NCI-H128 (cell line): ENCODE measurements at regions not wholly inside any gene's neighbourhood (a gene's known extent, or its start where the extent isn't known, plus 50 kb on each side); places are given as distances from the start of the nearest gene placed in this dataset.
"Not testable (repeated sequence)": the region's sequence is repeated elsewhere in the genome, so short reads cannot be mapped to it uniquely, and the experiment has no call there.

Source experiments
- DNase-seq: peaks from one replicate; lab custom pipeline; 2025; ENCODE audit not compliant: unreplicated experiment; lab: John Stamatoyannopoulos, UW

GRCh38 chr7:36058020-36058592 is 94.9 kb upstream of the EEPD1 start:
- DNase-seq = no peak

GRCh38 chr7:36060388-36060787 is 92.7 kb upstream of the EEPD1 start:
- DNase-seq = not testable (repeated sequence)

- DNase-seq = no peak
These were observed 90.8 kb upstream of the EEPD1 start for GRCh38 chr7:36062154-36062815.

- no peak for DNase-seq
These were observed 88.4 kb upstream of the EEPD1 start for GRCh38 chr7:36064676-36065075.

GRCh38 chr7:36065563-36066342 is 87.3 kb upstream of the EEPD1 start:
- DNase-seq = not testable (repeated sequence)

- DNase-seq = no peak
These were observed 86.8 kb upstream of the EEPD1 start for GRCh38 chr7:36066343-36066664.

GRCh38 chr7:36070230-36070629 is 82.8 kb upstream of the EEPD1 start:
- no peak for DNase-seq

- no peak for DNase-seq
These were observed 81.4 kb upstream of the EEPD1 start for GRCh38 chr7:36071605-36072004.

- DNase-seq = no peak
These were observed 80.4 kb upstream of the EEPD1 start for GRCh38 chr7:36072620-36073019.

GRCh38 chr7:36075561-36075960 is 77.5 kb upstream of the EEPD1 start:
- no peak for DNase-seq

- DNase-seq = no peak
These were observed 77.0 kb upstream of the EEPD1 start for GRCh38 chr7:36076074-36076473.

GRCh38 chr7:36078816-36079360 is 74.2 kb upstream of the EEPD1 start:
- no peak for DNase-seq

- DNase-seq = no peak
These were observed 73.5 kb upstream of the EEPD1 start for GRCh38 chr7:36079446-36080025.

- no peak for DNase-seq
These were observed 72.2 kb upstream of the EEPD1 start for GRCh38 chr7:36080843-36081242.

GRCh38 chr7:36082216-36082615 is 70.8 kb upstream of the EEPD1 start:
- DNase-seq = no peak

GRCh38 chr7:36082910-36083309 is 70.1 kb upstream of the EEPD1 start:
- no peak for DNase-seq

- DNase-seq = no peak
These were observed 69.3 kb upstream of the EEPD1 start for GRCh38 chr7:36083626-36084380.

- no peak for DNase-seq
These were observed 68.5 kb upstream of the EEPD1 start for GRCh38 chr7:36084485-36085091.

GRCh38 chr7:36085096-36085495 is 68.0 kb upstream of the EEPD1 start:
- no peak for DNase-seq

- DNase-seq = no peak
These were observed 66.5 kb upstream of the EEPD1 start for GRCh38 chr7:36086571-36086970.

GRCh38 chr7:36088553-36088952 is 64.5 kb upstream of the EEPD1 start:
- no peak for DNase-seq
